ENCODE measurements at regions not wholly inside any gene's neighbourhood (a gene's known extent, or its start where the extent isn't known, plus 50 kb on each side); places are given as distances from the start of the nearest gene placed in this dataset.

DNA sequence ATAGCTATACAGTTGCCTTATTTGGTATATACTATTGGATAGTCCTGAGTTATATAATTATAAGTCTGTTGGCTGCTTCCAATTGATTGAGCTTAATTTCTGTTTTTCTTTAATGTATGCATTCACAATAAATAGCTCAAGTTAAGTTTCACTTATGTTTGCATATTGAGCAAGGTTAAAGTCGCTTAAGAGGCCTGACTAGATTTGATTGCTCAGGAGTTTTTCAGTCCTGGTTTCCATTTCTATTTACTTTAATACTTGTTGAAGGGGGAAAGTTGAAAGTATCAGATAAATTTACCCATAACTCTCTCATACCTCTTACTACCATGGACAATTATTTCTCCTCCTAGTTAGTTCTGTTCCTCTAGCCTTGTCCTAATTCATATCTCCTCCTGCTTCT lies 294.7 kb downstream of the ARL4A start:
- Histone ChIP-seq H3F3A (replicated peaks; ENCODE audit: low read depth) (no peaks in the 10 kb centered on the region), H3K9me2 (ENCODE audit: insufficient read depth) (0 out of 2 replicates have a peak, but pooled peaks cover 6% of the 10 kb centered on the region), H3K4me3 (no peak overlapping the region), H3K4me1 (ENCODE audit: insufficient read depth) (peaks cover 27% of the 10 kb centered on the region), H4K20me1 (replicated peaks; ENCODE audit: insufficient read depth) (no peaks in the 10 kb centered on the region), H3K27ac (ENCODE audit: low read depth) (no peak overlapping the region), H3K27me3 (ENCODE audit: insufficient read depth) (no peaks in the 10 kb centered on the region), H2AFZ (no peak overlapping the region), H3K79me2 (replicated peaks; ENCODE audit: insufficient read depth) (no peaks in the 10 kb centered on the region), H3K36me3 (ENCODE audit: insufficient read depth) (no peaks in the 10 kb centered on the region), H3K4me2 (no peak overlapping the region)
- Mint-ChIP-seq H3K36me3 (ENCODE audit: low read depth) (no peaks in the 10 kb centered on the region; the same call in 1 of the 3 replicates), H3K4me3 (no peak overlapping the region), H3K27ac (no peak overlapping the region), H3K4me1 (peaks cover 16% of the 10 kb centered on the region), H3K27me3 (ENCODE audit: insufficient read depth, low read depth, poor library complexity) (no peaks in the 10 kb centered on the region), H3K9me3 (no peaks in the 10 kb centered on the region; the same call in 2 of the 3 replicates)
- TF ChIP-seq, protein P1, sequence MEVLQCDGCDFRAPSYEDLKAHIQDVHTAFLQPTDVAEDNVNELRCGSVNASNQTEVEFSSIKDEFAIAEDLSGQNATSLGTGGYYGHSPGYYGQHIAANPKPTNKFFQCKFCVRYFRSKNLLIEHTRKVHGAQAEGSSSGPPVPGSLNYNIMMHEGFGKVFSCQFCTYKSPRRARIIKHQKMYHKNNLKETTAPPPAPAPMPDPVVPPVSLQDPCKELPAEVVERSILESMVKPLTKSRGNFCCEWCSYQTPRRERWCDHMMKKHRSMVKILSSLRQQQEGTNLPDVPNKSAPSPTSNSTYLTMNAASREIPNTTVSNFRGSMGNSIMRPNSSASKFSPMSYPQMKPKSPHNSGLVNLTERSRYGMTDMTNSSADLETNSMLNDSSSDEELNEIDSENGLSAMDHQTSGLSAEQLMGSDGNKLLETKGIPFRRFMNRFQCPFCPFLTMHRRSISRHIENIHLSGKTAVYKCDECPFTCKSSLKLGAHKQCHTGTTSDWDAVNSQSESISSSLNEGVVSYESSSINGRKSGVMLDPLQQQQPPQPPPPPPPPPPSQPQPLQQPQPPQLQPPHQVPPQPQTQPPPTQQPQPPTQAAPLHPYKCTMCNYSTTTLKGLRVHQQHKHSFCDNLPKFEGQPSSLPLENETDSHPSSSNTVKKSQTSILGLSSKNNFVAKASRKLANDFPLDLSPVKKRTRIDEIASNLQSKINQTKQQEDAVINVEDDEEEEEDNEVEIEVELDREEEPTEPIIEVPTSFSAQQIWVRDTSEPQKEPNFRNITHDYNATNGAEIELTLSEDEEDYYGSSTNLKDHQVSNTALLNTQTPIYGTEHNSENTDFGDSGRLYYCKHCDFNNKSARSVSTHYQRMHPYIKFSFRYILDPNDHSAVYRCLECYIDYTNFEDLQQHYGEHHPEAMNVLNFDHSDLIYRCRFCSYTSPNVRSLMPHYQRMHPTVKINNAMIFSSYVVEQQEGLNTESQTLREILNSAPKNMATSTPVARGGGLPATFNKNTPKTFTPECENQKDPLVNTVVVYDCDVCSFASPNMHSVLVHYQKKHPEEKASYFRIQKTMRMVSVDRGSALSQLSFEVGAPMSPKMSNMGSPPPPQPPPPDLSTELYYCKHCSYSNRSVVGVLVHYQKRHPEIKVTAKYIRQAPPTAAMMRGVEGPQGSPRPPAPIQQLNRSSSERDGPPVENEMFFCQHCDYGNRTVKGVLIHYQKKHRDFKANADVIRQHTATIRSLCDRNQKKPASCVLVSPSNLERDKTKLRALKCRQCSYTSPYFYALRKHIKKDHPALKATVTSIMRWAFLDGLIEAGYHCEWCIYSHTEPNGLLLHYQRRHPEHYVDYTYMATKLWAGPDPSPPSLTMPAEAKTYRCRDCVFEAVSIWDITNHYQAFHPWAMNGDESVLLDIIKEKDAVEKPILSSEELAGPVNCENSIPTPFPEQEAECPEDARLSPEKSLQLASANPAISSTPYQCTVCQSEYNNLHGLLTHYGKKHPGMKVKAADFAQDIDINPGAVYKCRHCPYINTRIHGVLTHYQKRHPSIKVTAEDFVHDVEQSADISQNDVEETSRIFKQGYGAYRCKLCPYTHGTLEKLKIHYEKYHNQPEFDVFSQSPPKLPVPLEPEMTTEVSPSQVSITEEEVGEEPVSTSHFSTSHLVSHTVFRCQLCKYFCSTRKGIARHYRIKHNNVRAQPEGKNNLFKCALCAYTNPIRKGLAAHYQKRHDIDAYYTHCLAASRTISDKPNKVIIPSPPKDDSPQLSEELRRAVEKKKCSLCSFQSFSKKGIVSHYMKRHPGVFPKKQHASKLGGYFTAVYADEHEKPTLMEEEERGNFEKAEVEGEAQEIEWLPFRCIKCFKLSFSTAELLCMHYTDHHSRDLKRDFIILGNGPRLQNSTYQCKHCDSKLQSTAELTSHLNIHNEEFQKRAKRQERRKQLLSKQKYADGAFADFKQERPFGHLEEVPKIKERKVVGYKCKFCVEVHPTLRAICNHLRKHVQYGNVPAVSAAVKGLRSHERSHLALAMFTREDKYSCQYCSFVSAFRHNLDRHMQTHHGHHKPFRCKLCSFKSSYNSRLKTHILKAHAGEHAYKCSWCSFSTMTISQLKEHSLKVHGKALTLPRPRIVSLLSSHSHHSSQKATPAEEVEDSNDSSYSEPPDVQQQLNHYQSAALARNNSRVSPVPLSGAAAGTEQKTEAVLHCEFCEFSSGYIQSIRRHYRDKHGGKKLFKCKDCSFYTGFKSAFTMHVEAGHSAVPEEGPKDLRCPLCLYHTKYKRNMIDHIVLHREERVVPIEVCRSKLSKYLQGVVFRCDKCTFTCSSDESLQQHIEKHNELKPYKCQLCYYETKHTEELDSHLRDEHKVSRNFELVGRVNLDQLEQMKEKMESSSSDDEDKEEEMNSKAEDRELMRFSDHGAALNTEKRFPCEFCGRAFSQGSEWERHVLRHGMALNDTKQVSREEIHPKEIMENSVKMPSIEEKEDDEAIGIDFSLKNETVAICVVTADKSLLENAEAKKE (CRISPR knock-in tag; IDR thresholded peaks at IDR 0.05): no peak
- TF ChIP-seq ZNF114 (CRISPR knock-in tag; IDR thresholded peaks at IDR 0.05): no peak
- TF ChIP-seq CREB1 (CRISPR knock-in tag; IDR thresholded peaks at IDR 0.05; ENCODE audit: low read depth): no peak
- DNase-seq (ENCODE audit: low spot score) (no peak), ATAC-seq (no peak)

DNA sequence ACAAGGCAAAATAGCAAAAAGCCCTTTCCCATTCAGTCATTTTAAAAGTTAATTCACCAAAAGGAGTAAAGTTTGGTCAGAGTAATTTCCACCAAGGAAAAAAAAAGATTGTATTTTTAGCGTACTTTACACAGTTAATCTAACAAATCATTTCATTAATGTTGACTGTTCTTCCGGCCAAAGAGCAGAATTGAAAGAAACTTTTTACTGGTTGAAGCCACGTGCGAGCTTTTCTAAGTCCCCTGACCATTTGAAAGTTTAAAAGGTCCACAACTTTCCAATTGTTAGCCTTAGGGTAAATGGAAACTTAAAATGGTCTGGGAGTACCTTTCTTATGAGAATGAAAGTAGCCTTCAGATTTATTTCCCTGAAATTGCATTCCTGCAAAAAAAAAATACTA lies 296.7 kb downstream of the ARL4A start:
- Histone ChIP-seq H2AFZ (no peak overlapping the region), H3F3A (replicated peaks; ENCODE audit: low read depth) (no peaks in the 10 kb centered on the region), H3K27ac (ENCODE audit: low read depth) (no peak overlapping the region), H3K9me2 (ENCODE audit: insufficient read depth) (0 out of 2 replicates have a peak, but pooled peaks cover 6% of the 10 kb centered on the region), H3K4me3 (no peak overlapping the region), H3K79me2 (replicated peaks; ENCODE audit: insufficient read depth) (no peaks in the 10 kb centered on the region), H3K4me2 (no peak overlapping the region), H3K27me3 (ENCODE audit: insufficient read depth) (no peaks in the 10 kb centered on the region), H3K4me1 (ENCODE audit: insufficient read depth) (peaks cover 33% of the 10 kb centered on the region), H4K20me1 (replicated peaks; ENCODE audit: insufficient read depth) (no peaks in the 10 kb centered on the region), H3K36me3 (ENCODE audit: insufficient read depth) (no peaks in the 10 kb centered on the region)
- Mint-ChIP-seq H3K27ac (no peak overlapping the region), H3K36me3 (ENCODE audit: low read depth) (no peaks in the 10 kb centered on the region; the same call in 1 of the 3 replicates), H3K27me3 (ENCODE audit: insufficient read depth, low read depth, poor library complexity) (no peaks in the 10 kb centered on the region), H3K9me3 (no peaks in the 10 kb centered on the region; the same call in 2 of the 3 replicates), H3K4me3 (no peak overlapping the region), H3K4me1 (peaks cover 25% of the 10 kb centered on the region)
- ATAC-seq: no peak
- DNase-seq (ENCODE audit: low spot score): no peak
- TF ChIP-seq NANOG (IDR thresholded peaks at IDR 0.05; ENCODE audit: borderline replicate concordance) (no peak), STAT1 (IDR thresholded peaks at IDR 0.05; ENCODE audit: unreplicated experiment) (no peak)
- TF ChIP-seq, protein P2, sequence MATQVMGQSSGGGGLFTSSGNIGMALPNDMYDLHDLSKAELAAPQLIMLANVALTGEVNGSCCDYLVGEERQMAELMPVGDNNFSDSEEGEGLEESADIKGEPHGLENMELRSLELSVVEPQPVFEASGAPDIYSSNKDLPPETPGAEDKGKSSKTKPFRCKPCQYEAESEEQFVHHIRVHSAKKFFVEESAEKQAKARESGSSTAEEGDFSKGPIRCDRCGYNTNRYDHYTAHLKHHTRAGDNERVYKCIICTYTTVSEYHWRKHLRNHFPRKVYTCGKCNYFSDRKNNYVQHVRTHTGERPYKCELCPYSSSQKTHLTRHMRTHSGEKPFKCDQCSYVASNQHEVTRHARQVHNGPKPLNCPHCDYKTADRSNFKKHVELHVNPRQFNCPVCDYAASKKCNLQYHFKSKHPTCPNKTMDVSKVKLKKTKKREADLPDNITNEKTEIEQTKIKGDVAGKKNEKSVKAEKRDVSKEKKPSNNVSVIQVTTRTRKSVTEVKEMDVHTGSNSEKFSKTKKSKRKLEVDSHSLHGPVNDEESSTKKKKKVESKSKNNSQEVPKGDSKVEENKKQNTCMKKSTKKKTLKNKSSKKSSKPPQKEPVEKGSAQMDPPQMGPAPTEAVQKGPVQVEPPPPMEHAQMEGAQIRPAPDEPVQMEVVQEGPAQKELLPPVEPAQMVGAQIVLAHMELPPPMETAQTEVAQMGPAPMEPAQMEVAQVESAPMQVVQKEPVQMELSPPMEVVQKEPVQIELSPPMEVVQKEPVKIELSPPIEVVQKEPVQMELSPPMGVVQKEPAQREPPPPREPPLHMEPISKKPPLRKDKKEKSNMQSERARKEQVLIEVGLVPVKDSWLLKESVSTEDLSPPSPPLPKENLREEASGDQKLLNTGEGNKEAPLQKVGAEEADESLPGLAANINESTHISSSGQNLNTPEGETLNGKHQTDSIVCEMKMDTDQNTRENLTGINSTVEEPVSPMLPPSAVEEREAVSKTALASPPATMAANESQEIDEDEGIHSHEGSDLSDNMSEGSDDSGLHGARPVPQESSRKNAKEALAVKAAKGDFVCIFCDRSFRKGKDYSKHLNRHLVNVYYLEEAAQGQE (IDR thresholded peaks at IDR 0.05; ENCODE audit: unreplicated experiment): no peak

Data from GM23338 (cell line).